ENCODE measurements at regions not wholly inside any gene's neighbourhood (a gene's known extent, or its start where the extent isn't known, plus 50 kb on each side); places are given as distances from the start of the nearest gene placed in this dataset.

DNA sequence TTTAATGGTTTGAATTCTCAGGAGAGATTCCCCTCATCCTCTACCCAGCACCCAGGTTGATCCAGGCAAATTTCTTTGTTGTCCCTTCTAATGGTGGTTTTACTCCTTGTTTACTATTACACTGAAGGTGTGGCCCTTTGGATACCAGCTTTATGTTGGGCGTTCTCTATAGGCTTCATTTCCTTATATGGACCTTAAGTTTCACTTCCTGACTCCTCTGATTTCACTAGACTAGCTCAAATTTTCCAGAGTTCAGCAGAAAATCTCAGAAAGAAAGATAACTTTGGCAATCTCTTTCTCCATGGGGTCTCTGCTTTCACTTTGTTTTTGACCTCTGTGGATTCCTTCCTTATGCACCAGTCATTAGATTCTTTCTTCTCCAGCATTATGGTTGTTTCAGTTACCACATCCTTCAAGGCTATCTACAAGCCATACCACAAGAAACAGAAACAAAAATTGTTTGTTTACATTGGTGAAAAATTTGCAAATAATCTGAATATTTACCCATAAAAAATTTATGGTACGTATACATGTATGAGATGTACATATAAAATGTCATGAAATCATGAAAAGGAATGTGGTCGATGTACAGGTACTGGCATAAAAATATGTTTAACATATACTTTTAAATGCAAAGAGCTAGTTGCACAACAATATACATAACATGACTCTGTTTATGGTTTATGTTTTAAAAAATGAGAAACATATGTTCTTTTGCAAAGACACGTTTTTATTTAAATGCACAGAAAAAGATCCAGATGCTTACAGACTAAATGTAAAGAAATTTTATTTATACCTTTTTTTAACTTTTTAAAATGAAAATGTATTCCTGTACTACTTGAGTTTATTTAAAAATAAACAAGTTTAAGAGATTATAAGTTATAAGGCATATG lies 212.6 kb downstream of the LACC1 start (continued):
- TF ChIP-seq CBX2 (IDR thresholded peaks at IDR 0.05; ENCODE audit: low read depth, low read length) (no peak), CBX2 (CRISPR knock-in tag; IDR thresholded peaks at IDR 0.05; ENCODE audit: low read depth) (no peak), ZNF12 (CRISPR knock-in tag; IDR thresholded peaks at IDR 0.05) (no peak), ATRX (CRISPR knock-in tag; IDR thresholded peaks at IDR 0.05; ENCODE audit: borderline replicate concordance) (no peak), PCBP2 (optimal IDR thresholded peaks at IDR 0.05; ENCODE audit: low read depth, low read length, poor library complexity, severe bottlenecking) (no peak), SALL2 (CRISPR knock-in tag; IDR thresholded peaks at IDR 0.05) (no peak), ZNF713 (CRISPR knock-in tag; IDR thresholded peaks at IDR 0.05) (no peak), ZNF30 (CRISPR knock-in tag; IDR thresholded peaks at IDR 0.05) (no peak), ZNF382 (CRISPR knock-in tag; IDR thresholded peaks at IDR 0.05; ENCODE audit: borderline replicate concordance) (no peak)
- TF ChIP-seq, protein P1, sequence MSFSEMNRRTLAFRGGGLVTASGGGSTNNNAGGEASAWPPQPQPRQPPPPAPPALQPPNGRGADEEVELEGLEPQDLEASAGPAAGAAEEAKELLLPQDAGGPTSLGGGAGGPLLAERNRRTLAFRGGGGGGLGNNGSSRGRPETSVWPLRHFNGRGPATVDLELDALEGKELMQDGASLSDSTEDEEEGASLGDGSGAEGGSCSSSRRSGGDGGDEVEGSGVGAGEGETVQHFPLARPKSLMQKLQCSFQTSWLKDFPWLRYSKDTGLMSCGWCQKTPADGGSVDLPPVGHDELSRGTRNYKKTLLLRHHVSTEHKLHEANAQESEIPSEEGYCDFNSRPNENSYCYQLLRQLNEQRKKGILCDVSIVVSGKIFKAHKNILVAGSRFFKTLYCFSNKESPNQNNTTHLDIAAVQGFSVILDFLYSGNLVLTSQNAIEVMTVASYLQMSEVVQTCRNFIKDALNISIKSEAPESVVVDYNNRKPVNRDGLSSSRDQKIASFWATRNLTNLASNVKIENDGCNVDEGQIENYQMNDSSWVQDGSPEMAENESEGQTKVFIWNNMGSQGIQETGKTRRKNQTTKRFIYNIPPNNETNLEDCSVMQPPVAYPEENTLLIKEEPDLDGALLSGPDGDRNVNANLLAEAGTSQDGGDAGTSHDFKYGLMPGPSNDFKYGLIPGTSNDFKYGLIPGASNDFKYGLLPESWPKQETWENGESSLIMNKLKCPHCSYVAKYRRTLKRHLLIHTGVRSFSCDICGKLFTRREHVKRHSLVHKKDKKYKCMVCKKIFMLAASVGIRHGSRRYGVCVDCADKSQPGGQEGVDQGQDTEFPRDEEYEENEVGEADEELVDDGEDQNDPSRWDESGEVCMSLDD (CRISPR knock-in tag; IDR thresholded peaks at IDR 0.05; ENCODE audit: borderline replicate concordance), result no peak
- TF ChIP-seq, protein P2, sequence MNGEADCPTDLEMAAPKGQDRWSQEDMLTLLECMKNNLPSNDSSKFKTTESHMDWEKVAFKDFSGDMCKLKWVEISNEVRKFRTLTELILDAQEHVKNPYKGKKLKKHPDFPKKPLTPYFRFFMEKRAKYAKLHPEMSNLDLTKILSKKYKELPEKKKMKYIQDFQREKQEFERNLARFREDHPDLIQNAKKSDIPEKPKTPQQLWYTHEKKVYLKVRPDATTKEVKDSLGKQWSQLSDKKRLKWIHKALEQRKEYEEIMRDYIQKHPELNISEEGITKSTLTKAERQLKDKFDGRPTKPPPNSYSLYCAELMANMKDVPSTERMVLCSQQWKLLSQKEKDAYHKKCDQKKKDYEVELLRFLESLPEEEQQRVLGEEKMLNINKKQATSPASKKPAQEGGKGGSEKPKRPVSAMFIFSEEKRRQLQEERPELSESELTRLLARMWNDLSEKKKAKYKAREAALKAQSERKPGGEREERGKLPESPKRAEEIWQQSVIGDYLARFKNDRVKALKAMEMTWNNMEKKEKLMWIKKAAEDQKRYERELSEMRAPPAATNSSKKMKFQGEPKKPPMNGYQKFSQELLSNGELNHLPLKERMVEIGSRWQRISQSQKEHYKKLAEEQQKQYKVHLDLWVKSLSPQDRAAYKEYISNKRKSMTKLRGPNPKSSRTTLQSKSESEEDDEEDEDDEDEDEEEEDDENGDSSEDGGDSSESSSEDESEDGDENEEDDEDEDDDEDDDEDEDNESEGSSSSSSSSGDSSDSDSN (CRISPR knock-in tag; IDR thresholded peaks at IDR 0.05), result no peak
